Fibroblast of pulmonary artery (primary cell): ENCODE measurements at regions not wholly inside any gene's neighbourhood (a gene's known extent, or its start where the extent isn't known, plus 50 kb on each side); places are given as distances from the start of the nearest gene placed in this dataset.

ENCODE experiments used
- DNase-seq: peaks from one replicate; pipeline ENCODE4 v3.0.0-alpha.2; 2010; ENCODE audit warnings: low read depth
- H3K4me3 ChIP-seq: replicated peaks from 2 replicates; pipeline ENCODE4 v1.5.1; 2011; ENCODE audit warnings: low read depth, mild to moderate bottlenecking, control low read depth, low read length, moderate library complexity
- TF ChIP-seq, protein P1 (sequence below): IDR thresholded peaks from 2 replicates; pipeline ENCODE4 v1.5.1; 2011; ENCODE audit warnings: mild to moderate bottlenecking, control low read depth, low read length, inconsistent platforms; ENCODE audit errors: missing control alignments

DNA sequence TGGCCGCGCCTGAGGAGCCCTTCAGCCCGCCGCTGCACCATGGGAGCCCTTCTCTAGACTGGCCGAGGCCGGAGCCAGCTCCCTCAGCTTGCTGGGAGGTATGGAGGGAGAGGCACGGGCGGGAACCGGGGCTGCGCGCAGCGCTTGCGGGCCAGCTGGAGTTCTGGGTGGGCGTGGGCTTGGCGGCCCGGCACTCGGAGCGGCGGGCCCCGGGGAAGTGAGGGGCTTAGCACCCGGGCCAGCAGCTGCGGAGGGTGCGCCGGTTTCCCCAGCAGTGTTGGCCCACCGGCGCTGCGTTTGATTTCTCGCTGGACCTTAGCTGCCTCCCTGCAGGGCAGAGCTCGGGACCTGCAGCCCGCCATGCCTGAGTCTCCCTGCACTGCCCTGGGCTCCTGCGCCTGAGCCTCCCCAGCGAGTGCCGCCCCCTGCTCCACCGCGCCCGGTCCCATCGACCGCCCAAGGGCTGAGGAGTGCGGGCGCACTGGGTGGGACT, 1890.0 kb upstream of the PCDH20 start:
- no peak overlapping the region for H3K4me3 ChIP-seq
- TF ChIP-seq, protein P1, sequence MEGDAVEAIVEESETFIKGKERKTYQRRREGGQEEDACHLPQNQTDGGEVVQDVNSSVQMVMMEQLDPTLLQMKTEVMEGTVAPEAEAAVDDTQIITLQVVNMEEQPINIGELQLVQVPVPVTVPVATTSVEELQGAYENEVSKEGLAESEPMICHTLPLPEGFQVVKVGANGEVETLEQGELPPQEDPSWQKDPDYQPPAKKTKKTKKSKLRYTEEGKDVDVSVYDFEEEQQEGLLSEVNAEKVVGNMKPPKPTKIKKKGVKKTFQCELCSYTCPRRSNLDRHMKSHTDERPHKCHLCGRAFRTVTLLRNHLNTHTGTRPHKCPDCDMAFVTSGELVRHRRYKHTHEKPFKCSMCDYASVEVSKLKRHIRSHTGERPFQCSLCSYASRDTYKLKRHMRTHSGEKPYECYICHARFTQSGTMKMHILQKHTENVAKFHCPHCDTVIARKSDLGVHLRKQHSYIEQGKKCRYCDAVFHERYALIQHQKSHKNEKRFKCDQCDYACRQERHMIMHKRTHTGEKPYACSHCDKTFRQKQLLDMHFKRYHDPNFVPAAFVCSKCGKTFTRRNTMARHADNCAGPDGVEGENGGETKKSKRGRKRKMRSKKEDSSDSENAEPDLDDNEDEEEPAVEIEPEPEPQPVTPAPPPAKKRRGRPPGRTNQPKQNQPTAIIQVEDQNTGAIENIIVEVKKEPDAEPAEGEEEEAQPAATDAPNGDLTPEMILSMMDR = no peak
- no peak for DNase-seq

DNA sequence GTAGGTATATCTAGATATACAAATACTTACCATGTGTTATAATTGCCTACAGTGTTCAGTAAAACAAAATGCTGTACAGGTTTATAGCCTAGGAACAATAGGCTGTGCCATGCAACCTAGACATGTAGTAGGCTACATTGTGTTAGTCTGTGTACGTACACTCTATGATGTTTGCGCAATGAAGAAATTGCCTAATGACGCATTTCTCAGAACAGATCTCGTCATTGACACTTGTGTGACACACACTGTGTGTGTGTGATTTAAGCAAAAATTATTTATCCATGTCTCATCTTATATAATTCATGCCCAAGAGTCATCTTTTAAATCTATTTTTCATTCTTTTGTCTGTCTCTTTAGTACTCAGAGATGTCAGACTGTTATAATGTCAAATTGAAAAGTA, 1888.8 kb upstream of the PCDH20 start:
- no peak overlapping the region for H3K4me3 ChIP-seq
- TF ChIP-seq, protein P1 = no peak
- no peak for DNase-seq

DNA sequence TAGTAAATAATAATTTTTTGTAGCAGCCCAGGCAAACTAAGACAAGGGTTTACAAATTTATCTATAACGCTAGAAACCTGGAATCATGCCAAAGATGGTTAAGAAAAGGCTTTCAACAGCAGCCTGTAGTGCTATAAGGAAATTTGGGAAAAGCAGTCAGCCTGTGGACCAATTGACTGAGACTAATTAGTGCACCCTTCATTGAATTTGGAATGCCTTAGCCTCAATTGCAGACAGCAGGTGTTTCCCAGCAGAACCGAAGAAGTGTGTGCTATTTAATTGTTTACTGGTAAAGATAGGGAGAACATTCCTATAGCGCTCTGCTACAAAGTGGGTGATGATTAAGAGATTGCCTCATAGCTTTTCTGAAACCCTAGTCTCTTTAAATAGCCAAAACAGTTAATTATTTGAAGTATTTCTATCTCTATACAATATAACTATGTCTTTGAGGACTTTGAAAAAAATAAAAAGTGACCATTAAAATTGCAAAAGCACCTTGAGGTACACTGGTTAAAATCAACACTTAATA, 1884.3 kb upstream of the PCDH20 start:
- no peak for DNase-seq
- TF ChIP-seq, protein P1 = no peak
- H3K4me3 ChIP-seq = no peak overlapping the region

DNA sequence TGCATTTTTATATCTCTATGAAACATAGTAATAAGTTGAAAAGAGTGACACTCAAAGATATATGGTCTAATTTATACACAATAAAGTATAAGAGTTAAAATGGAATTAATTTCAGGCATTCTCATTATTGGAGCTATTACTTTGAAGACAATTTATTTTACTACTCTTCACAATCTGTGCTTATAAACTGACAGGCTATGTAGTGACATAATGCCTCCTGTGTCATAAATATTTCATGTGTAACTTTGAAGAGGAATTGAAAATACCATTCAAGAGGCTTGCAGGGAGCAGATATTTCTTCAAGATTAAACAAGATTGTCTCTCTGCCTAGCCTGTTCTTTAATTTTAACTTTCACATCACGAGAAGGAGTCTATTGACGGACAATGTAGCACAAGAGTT, 1881.5 kb upstream of the PCDH20 start:
- DNase-seq = no peak
- TF ChIP-seq, protein P1 = no peak
- no peak overlapping the region for H3K4me3 ChIP-seq

DNA sequence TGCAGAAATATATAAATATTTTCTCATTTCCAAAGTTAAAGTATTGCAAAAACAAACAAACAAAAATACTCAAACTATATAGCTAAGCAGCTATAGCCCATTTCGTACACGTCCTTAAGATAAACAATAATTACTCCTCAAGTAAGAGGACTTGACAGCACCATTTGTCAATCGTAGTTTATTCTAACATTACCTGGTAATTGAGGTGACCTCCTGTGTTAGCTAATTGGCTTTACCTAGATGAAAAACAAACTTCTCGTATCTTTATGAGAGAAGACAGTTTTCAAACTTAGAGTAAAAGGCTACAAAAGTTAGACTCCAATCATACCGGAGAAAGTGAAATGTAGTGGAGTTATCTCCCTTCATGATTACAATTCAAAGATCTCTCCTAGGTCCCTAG, 1876.1 kb upstream of the PCDH20 start:
- DNase-seq = no peak
- TF ChIP-seq, protein P1 = no peak
- H3K4me3 ChIP-seq = no peak overlapping the region

DNA sequence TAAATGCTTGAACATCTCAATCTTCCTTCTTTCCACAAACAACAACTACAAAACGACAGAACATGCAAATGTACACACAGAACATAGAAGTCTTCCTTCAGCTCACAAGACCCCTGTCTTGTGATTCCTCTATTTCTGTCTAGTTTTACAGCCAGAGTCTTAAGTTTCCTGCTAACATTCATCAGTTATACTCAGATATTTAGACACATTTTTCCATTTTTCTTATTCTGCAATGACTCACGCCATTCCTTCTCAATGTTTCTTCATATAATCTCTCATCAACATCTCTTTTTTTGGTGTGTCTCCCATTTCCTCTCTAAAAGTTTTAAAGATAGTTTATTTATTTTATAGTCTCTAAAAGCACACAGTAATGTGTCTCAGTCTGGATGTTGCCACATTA, 1872.9 kb upstream of the PCDH20 start:
- no peak overlapping the region for H3K4me3 ChIP-seq
- peak; percentile 21 for DNase-seq
- TF ChIP-seq, protein P1 = no peak

DNA sequence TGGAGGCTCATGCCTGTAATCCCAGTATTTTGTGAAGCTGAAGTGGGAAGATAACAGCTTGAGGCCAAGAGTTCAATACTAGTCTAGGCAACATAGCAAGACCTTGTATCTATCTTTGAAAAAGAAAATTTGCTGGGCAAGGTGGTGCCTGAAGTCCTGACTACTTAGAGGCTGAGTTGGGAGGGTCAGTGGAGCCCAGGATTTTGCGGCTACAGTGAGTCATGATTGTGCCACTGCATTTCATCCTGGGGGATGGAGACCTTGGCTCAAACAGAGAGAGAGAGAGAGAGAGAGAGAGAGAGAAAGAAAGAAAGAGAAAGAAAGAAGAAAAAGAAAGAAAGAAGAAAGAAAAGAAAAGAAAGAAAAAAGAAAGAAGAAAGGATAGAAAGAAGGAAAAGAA, 1872.3 kb upstream of the PCDH20 start:
- no peak overlapping the region for H3K4me3 ChIP-seq
- no peak for DNase-seq
- TF ChIP-seq, protein P1 = no peak
